ENCODE measurements at regions not wholly inside any gene's neighbourhood (a gene's known extent, or its start where the extent isn't known, plus 50 kb on each side); places are given as distances from the start of the nearest gene placed in this dataset.

DNA sequence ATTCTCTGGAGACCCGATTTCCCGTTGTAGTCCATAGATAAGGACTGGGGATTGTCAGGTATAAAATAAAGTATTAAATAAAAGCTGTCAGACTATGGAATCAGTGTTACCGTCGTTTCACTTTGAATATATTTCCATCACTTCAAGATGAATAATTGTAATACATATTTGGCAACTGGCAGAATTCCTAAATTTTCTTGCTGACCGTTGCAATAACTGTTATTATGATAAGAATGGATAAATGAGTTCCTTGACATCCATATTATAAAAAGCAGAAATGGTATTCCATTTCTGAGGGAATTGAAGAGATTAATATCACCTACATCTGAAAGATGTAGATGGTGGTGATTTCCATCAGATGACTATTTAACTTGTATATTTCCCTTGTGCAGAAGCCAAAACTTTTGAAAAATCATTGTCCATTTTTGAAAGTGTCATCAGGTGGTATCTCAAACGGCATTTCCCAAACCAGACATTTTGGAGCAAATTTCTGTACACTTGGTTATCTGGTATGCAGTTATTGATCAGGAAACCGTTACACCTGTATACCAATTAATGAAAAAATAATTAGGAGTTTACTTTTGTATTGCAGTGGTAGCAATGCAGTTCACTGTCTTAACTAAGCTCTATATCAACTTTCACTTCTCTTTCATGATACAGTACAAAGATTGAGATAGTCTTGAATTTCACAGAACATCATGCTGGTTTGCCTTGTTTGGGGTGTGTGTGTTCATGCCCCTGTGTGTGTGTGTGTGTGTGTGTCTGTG is 878.5 kb downstream of the PCDH18 start:
- DNase-seq (ENCODE audit: low spot score), result no peak

DNA sequence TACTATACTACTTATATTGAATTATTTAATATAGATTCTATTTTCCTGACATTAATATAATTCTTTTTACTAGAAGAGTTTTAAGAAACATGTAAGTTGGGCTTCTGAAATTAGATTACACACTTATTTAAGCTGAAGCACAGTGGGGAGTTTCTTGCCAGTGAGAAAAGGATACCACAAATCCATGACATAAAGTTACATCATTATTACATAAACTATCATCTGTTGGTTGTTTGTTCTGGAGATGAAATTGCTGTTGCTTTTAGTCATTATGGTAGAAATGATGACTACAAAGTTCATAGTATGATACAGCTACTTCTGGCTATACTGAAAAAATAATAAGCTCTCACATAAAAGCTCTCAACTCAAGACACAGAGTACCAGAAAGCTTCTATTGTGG is 880.4 kb downstream of the PCDH18 start:
- DNase-seq (ENCODE audit: low spot score), result peak; percentile 21

- peak; percentile 57 for DNase-seq (ENCODE audit: low spot score)
Measured at GRCh38 chr4:136651278-136651667, 881.0 kb downstream of the PCDH18 start.

DNA sequence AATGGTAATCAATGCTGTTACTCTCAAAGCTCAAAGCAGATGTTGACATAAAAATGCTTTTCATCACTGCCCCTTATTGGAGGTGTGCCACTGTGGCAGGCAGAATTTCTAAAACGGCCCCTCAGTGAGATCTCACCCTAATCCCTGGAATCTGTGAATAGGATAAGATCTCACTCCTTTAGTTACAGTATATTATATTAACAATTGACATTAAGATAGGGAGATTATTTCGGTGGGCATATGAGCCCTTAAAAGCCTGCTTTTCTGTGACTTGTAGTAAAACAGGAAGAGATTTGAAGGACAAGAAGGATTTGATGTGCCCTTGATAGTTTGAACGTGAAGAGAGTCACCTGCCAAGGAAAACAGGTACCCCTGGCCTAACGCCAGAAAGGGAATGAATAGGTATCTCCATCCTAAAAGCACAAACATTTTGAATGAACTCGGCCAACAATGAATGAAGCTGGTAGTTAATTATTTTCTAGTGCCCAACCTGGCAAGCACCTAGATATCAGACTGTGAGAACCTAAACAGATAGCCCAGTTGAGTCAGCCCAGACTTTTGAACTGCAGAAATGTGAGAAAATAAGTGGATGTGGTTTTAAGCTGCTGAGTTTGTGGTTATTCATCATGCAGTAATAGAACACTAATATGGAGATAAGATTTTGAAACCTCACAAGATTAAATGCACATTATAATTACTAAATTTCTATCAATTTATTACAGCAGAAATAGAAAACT is 881.6 kb downstream of the PCDH18 start:
- peak; percentile 47 for DNase-seq (ENCODE audit: low spot score)

DNA sequence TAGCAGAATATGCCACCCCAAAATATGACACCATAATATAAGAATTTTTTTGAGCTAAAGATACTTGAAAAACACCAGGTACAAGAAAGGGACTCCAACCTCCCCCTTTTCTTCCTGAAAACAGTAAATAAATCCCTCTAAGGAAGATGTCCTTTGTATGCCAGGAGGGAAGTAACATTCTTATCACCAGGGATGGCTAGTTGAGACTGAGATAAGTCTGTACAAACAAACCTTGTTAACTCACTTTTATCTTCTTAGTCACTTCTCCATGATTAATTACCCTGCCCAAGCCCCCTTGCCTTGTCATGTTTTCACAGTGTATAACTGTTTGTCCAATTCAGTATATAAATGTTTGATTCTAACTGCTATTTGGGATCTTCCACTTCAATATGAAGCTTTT is 888.0 kb downstream of the PCDH18 start:
- DNase-seq (ENCODE audit: low spot score), result no peak

DNA sequence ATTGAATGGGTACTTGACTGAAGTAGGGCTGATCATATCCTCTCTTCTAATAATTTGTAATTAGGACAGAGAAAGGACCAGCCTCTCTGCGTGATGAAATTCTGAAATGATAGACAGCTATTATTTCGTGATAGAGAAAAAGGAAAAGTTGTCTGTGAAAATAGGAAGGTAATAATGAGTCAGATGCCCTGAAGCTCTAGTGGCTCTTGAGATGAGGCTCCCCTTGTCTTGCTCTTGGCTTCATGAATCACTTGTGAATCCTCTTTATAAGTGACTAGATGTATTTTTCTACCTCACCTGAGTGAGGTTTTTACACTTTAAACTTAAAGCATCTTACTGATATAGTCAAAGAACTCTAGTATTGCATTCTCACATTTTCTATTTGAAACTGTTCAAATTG is 888.9 kb downstream of the PCDH18 start:
- no peak for DNase-seq (ENCODE audit: low spot score)

DNA sequence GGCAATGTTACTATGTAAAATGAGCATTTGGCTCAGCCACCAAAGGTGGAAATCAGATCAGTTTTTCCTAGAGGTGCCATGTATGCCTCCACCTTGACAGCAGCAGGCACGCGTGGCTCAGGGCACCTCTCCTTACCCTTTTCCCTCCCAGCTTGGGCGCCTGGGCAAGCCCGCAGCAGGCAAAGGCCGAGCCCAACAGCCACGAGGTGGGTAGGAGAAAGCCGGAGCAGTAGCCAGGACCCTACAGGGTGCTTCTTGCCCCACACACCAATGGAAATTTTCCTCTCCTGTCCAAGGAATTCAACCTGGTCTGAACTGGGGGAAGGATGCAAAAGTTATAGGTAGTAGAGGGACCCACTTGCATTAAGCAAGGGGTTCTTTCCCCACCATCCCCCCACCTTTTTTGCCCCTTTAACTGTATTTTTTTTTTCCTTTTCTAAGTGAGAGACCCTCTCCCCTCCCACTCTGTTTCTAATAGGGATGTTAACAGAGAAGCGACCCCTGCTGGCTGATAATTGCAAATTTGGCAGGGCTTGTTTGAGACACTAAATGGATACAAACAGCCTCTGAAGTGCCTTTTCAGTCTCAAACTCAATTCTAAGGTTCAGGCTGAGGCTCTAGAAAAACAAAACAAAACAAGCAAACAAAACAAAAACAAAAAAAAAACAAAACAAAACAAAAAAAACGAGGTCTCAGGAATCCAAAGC is 895.1 kb downstream of the PCDH18 start:
- no peak for DNase-seq (ENCODE audit: low spot score)

- DNase-seq (ENCODE audit: low spot score), result no peak
Measured at GRCh38 chr4:136636155-136636554, 896.1 kb downstream of the PCDH18 start.

DNA sequence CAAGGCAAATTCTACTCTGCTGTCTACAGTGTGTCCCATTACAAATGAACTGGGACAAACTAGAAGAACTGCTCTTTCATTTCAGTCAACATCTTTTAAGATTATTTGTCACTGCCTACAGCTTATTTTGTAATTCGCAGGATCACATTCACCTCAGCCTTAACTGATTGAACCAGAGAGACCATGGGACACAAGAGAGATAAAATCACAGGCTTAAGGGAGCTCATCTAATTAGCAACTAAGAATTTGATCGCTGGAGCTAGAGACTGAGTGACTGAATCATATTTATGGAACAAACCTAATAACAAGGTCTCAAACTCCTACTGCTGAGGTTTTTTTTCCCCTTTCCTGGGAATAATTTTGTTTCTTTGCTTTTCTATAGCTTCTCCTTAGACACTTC is 898.2 kb downstream of the PCDH18 start:
- no peak for DNase-seq (ENCODE audit: low spot score)

- no peak for DNase-seq (ENCODE audit: low spot score)
Measured at GRCh38 chr4:136599890-136600289, 932.4 kb downstream of the PCDH18 start.

GRCh38 chr4:136590440-136590839 is 941.9 kb downstream of the PCDH18 start:
- no peak for DNase-seq (ENCODE audit: low spot score)

DNA sequence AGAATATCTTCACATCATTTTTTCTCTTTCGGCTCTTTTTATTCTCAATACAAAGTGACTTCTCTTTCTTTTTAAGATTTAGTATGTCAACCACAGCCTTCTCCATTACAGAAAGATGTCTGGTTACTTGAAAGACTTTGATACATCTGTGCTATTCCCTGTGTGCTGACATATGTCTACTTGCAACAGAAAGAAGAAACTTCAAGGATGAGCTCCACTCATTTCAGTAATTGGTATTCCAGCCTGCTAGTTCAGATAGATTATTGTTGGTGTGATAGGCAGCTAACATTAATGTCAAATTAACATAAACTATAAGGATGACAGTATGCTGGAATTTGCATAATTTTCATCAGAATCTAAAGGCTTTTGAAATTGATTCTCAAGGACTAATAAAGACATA is 948.7 kb downstream of the PCDH18 start:
- DNase-seq (ENCODE audit: low spot score), result no peak

DNA sequence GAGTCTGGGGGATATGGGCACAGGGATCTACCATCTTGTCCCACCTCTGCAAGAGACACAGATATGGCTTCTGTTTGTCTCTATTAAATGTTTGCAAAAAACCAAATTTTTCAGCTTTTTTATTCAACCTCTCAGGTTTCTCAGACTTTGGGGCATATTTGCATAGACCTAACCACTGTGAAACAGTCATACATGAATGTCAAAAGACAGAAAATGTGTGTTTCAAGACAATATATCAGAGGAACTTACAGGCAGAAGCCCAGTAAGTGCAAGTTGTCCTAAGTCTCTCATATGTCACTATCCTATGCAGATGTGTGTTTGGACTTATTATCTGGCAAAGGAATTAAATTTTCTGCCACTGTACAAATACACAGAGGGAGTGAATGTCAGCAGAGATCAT is 951.2 kb downstream of the PCDH18 start:
- DNase-seq (ENCODE audit: low spot score), result no peak

GRCh38 chr4:136575146-136575545 is 957.1 kb downstream of the PCDH18 start:
- no peak for DNase-seq (ENCODE audit: low spot score)

GRCh38 chr4:136573460-136573859 is 958.8 kb downstream of the PCDH18 start:
- DNase-seq (ENCODE audit: low spot score), result no peak

DNA sequence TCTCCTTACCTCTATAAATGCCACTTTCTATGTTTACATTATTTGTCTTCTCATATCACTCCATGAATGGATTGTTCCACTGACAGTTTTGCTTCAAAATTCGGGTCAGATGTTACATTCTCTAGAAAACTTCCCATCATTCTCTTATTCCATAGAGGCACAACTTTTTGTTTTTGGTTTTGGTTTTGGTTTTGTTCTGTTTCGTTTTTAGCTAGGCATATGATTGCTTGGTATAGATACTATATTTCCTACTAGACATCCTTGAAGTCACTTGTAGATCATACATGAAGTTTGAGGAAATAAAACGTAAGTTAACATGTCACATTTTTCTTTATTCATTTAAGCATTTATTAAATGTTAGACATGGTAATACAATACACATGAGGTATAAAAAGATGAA is 961.0 kb downstream of the PCDH18 start:
- DNase-seq (ENCODE audit: low spot score), result no peak

DNA sequence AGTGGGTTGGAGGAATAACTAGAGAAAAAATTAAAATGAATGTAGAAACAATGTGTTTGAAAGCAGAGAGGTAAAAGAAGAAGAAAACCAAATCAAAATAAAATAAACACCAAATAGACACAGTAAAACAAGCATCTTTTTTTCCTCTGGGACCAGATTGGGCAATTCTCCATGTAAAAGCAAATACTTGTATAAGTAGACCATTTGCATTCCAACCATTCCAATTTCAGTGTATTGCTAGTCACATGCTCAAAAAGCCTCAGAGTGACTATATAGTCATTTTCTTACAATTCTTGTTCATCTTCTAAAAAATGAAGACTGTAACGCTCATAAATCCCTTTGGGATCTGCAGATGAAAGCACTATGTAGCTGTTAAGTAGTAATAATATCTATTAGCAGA is 969.5 kb downstream of the PCDH18 start:
- DNase-seq (ENCODE audit: low spot score), result no peak

DNA sequence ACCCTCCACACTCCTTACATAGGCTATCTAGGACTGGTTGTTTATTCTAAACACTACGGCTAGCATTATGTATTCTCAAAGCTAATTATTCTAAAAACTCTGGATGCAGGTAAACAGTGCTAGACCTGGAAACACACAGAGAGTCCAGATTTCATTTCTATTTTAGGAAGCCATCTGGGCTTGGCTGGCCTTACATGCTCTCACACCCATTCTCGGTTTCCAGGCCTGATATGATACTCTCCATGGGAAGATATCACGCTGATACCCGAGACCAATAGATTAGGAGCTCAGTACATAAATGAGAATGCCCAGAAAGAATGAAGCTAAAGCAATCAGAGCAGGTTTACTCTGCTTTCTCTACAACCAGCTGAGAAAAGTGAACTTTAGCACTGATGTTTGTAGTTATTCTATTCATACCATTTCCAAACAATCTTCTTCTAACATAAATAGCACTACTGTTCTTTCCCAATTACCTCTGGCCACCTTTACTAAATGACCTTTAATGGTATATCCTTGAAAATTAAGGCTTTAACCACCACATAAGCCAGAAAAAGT is 973.3 kb downstream of the PCDH18 start:
- DNase-seq (ENCODE audit: low spot score), result no peak

DNA sequence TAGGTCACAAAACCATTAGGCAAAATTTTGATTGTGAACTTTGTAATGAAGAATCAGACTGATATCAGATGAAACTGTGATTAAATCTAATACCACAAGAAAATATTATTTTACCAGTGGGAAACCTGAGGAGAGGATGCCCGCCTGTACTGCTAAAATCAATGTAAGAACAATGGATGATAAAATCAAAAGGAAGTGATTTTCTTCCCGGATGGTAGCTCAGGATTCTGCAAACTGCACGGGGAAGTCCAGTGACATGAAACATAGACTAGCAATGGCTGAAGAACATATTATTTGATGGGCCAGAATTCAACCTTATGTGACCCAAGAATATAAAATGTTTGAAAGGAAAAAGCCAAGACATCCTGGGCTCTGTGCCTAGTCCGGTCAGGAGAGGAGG is 974.9 kb downstream of the PCDH18 start:
- no peak for DNase-seq (ENCODE audit: low spot score)

DNA sequence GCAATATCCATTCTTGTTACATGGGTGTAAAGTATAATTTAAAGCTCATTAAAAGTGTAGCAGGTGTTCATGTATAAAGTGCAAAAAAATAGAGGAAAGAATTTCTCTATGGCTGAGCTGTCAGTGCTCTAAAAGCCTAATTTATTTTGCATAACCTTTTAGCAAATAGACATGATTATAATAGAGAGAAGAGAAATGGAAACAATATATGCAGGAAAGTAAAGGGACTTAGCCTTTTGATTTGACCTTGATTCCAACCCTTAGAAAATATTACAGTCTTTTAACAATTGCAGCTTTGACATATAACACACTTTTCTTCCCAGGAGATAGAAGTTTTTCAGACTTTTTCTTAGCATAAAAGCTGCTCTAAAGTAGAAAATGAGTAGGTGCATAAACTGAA is 978.3 kb downstream of the PCDH18 start:
- no peak for DNase-seq (ENCODE audit: low spot score)

- DNase-seq (ENCODE audit: low spot score), result no peak
Measured at GRCh38 chr4:136551753-136552152, 980.5 kb downstream of the PCDH18 start.

DNA sequence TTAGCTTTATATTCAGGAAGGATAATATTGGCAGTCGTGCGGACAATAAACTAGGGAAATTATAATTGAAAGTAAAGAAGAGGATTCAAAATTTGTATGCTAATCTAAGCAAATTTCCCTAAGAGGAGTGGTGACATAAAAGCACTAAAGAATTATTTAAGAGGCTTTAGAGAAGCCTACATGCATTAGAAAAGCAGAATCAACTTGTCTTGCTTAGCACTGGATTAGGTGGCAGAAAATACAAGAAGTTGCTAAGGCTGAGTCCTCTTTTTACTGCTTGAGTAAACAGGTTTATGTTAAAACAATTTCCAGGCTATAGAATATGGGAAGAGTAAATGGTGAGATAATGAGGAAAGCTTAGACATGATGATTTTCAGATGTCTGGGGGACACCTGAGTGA is 991.5 kb downstream of the PCDH18 start:
- DNase-seq (ENCODE audit: low spot score), result no peak

DNA sequence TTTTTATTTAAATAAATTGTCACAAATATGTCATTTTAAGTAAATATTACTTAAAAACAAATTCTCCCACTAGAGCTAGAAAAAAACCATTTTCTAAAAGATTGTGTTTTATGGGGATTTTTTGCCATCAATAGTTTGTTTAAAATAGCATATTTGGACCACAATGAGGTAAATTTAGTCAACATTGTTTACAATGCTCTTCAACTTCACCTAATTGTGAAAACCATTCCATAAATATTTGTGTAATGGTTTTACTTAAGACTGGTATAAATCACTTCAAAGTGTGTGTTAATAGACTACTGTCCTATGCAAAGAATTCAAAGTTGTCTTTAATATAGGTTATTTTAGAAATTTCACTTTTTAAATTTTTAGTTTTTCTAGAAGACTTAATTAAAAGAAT is 1004.2 kb downstream of the PCDH18 start:
- DNase-seq (ENCODE audit: low spot score), result no peak
